ENCODE measurements at regions not wholly inside any gene's neighbourhood (a gene's known extent, or its start where the extent isn't known, plus 50 kb on each side); places are given as distances from the start of the nearest gene placed in this dataset.
"Not testable (repeated sequence)": the region's sequence is repeated elsewhere in the genome, so short reads cannot be mapped to it uniquely, and the experiment has no call there.

DNA sequence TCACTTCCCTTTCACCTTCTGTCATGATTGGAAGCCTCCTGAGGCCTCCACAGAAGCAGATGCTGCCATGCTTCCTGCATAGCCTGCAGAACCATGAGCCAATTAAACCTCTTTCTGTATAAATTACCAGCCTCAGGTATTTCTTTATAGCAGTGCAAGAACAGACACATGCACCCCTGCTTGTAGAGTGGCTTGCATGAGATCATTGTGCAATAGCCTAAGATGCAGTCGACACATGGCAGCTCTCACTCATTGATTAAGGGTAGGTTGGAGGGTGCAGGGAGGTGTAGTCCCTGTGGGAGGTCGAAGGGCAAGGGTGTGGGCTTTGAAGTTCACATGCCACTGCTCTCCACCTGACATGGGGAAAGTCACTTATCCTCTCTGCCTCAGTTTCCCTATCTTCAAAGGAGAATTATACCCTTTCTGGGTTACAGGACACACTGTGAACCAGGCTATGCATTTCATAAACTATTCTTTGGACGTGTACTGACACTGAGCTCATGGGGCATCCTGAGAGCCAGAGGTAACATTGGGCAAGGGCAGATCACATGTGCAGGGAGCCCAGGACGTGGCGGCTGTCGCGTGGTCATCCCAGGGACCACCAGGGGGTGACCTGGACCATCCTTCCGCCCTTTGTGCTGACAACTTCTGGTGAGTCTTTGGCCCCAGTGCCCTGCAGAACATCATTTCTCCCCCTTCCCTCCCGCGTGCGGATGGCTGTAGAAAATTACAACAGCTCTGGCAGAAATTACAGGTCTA, 69.2 kb upstream of the SHANK2 start:
- Histone ChIP-seq H3K27ac (ENCODE audit: low read length) (no peak overlapping the region), H3K9me3 (ENCODE audit: control insufficient read depth in 1 of 2, low read length in 2 of 2) (peaks cover 7 to 17% of the 10 kb centered on the region in 2 donors), H3K4me1 (ENCODE audit: control insufficient read depth in 1 of 2, insufficient read depth in 2 of 2, low read length in 2 of 2) (no peaks in the 10 kb centered on the region), H3K36me3 (ENCODE audit: control insufficient read depth in 1 of 2, insufficient read depth in 2 of 2, low read length in 2 of 2) (no peaks in the 10 kb centered on the region), H3K27me3 (ENCODE audit: low read depth, low read length) (no peaks in the 10 kb centered on the region), H3K4me3 (ENCODE audit: low read depth in 1 of 2, low read length in 2 of 2) (no peak overlapping the region)

DNA sequence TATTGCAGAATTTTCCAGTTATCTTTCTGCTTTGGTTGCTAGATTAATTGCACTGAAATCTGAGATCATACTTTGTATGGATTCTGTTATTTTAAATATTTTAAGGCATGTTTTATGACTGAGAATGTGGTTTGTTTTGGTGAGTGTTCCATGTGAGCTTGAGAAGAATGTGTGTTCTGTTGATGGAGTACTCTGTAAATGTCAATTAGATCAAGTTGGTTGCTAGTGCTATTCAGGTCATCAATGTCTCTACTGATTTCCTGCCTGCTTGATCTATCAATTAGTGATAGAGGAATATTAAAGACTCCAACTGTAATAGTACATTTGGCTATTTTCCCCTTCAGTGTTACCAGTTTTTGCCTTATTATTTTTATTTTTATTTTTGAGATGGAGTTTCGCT, 64.3 kb upstream of the SHANK2 start:
- Histone ChIP-seq H3K4me1 (ENCODE audit: control insufficient read depth in 1 of 2, insufficient read depth in 2 of 2, low read length in 2 of 2) (no peaks in the 10 kb centered on the region), H3K9me3 (ENCODE audit: control insufficient read depth in 1 of 2, low read length in 2 of 2) (peaks cover 12 to 17% of the 10 kb centered on the region in 2 donors), H3K27ac (ENCODE audit: low read length) (no peak overlapping the region), H3K27me3 (ENCODE audit: low read depth, low read length) (no peaks in the 10 kb centered on the region), H3K4me3 (ENCODE audit: low read depth in 1 of 2, low read length in 2 of 2) (no peak overlapping the region), H3K36me3 (ENCODE audit: control insufficient read depth in 1 of 2, insufficient read depth in 2 of 2, low read length in 2 of 2) (no peaks in the 10 kb centered on the region)

DNA sequence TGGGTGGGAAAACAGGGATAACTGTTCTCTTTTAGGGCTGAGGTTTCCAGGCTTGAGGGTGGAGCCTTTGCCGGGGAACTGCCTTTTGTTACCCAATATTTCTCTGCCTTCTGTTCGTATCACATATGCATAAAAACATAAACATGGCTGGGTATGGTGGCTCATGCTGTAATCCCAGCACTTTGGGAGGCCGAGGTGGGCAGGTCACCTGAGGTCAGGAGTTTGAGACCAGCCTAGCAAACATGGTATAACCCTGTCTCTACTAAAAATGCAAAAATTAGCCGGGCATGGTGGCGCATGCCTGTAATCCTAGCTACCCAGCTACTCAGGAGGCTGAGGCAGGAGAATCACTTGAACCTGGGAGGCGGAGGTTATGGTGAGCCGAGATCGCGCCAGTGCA, 60.2 kb upstream of the SHANK2 start:
- not testable (repeated sequence) for H3K36me3 ChIP-seq (ENCODE audit: control insufficient read depth in 1 of 2, insufficient read depth in 2 of 2, low read length in 2 of 2); H3K4me3 ChIP-seq (ENCODE audit: low read depth in 1 of 2, low read length in 2 of 2); H3K27ac ChIP-seq (ENCODE audit: low read length); H3K4me1 ChIP-seq (ENCODE audit: control insufficient read depth in 1 of 2, insufficient read depth in 2 of 2, low read length in 2 of 2); H3K9me3 ChIP-seq (ENCODE audit: control insufficient read depth in 1 of 2, low read length in 2 of 2); H3K27me3 ChIP-seq (ENCODE audit: low read depth, low read length)

DNA sequence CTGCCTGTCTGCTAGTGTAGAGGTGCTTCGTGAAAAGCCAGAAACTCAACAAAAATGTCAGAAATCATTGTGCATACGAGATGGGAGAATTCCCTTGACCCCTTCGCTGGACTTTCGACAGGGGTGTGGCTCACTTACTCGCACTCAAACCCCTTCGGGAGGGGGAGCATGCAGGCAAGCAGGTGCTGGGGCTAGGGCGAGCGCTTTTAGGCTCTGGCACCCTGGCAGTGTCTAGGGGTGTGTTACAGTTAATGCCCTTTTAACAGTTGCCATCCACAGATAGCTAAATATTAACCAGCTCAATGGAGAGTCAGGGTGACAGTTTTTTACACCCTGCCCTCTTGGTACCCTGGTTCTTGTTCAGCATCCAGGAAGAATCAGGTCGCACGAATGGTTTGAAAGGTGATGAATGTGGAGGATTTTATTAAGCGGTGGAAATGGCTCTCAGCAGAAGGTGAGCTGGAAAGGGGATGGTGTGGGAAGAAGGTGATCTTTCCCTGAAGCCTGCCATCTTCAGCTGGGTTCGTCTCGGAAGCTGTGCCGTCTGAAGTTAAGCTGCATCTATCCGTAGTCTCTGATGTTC, 59.6 kb upstream of the SHANK2 start:
- Histone ChIP-seq H3K36me3 (ENCODE audit: control insufficient read depth in 1 of 2, insufficient read depth in 2 of 2, low read length in 2 of 2) (no peaks in the 10 kb centered on the region), H3K4me3 (ENCODE audit: low read depth in 1 of 2, low read length in 2 of 2) (no peak overlapping the region), H3K9me3 (ENCODE audit: control insufficient read depth in 1 of 2, low read length in 2 of 2) (peaks cover 0 to 8% of the 10 kb centered on the region in 2 donors), H3K4me1 (ENCODE audit: control insufficient read depth in 1 of 2, insufficient read depth in 2 of 2, low read length in 2 of 2) (no peaks in the 10 kb centered on the region), H3K27ac (ENCODE audit: low read length) (no peak overlapping the region), H3K27me3 (ENCODE audit: low read depth, low read length) (no peaks in the 10 kb centered on the region)

DNA sequence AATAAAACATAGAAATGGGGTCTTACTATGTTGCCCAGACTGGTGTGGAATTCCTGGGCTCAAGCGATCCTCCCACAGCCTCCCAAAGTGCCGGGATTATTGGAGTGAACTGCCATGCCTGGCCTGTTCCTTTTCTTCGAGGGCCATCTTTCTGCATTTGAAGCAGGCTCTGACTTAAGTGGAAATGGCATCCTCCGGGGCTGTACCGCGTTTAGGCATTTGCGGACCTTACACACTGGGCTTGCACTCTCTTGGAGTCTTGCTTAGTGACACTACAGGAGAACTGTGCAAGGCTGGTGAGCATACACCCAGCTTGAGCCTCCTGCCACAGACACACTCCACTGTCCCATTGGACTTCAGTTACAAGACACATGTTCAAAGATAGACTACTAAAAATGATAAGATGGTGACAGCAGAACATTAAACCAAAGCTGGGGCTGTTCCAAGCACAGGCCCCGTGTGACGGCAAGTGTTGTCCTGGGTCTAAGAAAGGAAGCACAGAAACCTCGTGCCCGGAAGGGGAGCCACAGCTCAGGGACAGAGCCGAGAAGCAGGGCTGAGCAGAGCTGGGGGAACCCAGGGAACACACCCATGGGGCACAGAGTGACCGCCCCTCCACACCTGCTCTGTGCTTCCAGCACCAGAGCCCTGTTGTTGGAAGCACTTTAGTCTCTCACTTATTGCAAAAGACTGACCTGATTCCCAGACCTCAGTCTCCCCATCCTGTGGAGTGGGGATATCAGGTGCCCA, 59.0 kb upstream of the SHANK2 start:
- Histone ChIP-seq H3K36me3 (ENCODE audit: control insufficient read depth in 1 of 2, insufficient read depth in 2 of 2, low read length in 2 of 2) (no peaks in the 10 kb centered on the region), H3K4me1 (ENCODE audit: control insufficient read depth in 1 of 2, insufficient read depth in 2 of 2, low read length in 2 of 2) (no peaks in the 10 kb centered on the region), H3K27ac (ENCODE audit: low read length) (no peak overlapping the region)

DNA sequence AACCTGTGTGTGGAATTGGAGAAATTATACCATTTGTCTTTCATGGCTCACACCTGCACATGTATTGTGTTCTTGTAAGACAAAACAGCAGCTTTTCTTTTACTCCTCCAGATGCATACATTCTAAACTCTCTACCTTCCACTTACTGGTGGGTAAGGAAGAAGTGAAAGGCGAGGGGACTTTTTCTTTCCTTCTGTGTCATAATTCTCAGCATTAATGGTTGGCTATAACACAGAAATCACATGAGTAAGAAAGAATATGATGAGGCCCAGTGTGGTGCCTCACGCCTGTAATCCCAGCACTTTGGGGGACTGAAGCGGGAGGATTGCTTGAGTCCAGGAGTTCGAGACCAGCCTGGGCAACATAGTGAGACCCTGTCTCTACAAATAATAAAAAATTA, 57.8 kb upstream of the SHANK2 start:
- no peaks in the 10 kb centered on the region for H3K27me3 ChIP-seq (ENCODE audit: low read depth, low read length)
- H3K4me3 ChIP-seq (ENCODE audit: low read depth in 1 of 2, low read length in 2 of 2), result no peak overlapping the region
- no peaks in the 10 kb centered on the region for H3K9me3 ChIP-seq (ENCODE audit: control insufficient read depth in 1 of 2, low read length in 2 of 2)
- no peak overlapping the region for H3K27ac ChIP-seq (ENCODE audit: low read length)
- no peaks in the 10 kb centered on the region for H3K4me1 ChIP-seq (ENCODE audit: control insufficient read depth in 1 of 2, insufficient read depth in 2 of 2, low read length in 2 of 2)
- H3K36me3 ChIP-seq (ENCODE audit: control insufficient read depth in 1 of 2, insufficient read depth in 2 of 2, low read length in 2 of 2), result no peaks in the 10 kb centered on the region

More for the DNA sequence above, 59.0 kb upstream of the SHANK2 start:
- no peak overlapping the region for H3K4me3 ChIP-seq (ENCODE audit: low read depth in 1 of 2, low read length in 2 of 2)
- H3K27me3 ChIP-seq (ENCODE audit: low read depth, low read length), result no peaks in the 10 kb centered on the region
- peaks cover 0 to 4% of the 10 kb centered on the region in 2 donors for H3K9me3 ChIP-seq (ENCODE audit: control insufficient read depth in 1 of 2, low read length in 2 of 2)

DNA sequence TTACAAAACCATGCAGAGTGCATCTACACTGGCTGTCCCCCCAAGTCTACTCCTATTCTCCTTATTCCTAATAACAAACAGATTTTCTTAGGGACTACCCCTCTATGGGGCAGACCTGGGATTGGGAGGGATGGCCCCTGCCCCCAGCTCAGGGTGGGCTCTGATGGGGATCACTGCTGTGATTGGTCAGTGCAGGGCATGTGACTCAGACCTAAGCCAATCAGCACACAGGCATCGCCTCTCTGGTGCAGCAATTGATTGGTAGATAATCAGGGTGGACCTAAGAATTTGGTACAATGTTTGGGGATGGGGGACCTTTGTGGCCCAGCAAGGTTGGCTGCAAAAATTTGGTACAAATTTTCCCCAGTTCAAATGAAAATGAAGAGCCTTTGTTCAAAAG, 57.2 kb upstream of the SHANK2 start:
- H3K27me3 ChIP-seq (ENCODE audit: low read depth, low read length), result no peaks in the 10 kb centered on the region
- no peaks in the 10 kb centered on the region for H3K9me3 ChIP-seq (ENCODE audit: control insufficient read depth in 1 of 2, low read length in 2 of 2)
- no peaks in the 10 kb centered on the region for H3K36me3 ChIP-seq (ENCODE audit: control insufficient read depth in 1 of 2, insufficient read depth in 2 of 2, low read length in 2 of 2)
- no peaks in the 10 kb centered on the region for H3K4me1 ChIP-seq (ENCODE audit: control insufficient read depth in 1 of 2, insufficient read depth in 2 of 2, low read length in 2 of 2)
- H3K4me3 ChIP-seq (ENCODE audit: low read depth in 1 of 2, low read length in 2 of 2), result no peak overlapping the region
- H3K27ac ChIP-seq (ENCODE audit: low read length), result no peak overlapping the region

DNA sequence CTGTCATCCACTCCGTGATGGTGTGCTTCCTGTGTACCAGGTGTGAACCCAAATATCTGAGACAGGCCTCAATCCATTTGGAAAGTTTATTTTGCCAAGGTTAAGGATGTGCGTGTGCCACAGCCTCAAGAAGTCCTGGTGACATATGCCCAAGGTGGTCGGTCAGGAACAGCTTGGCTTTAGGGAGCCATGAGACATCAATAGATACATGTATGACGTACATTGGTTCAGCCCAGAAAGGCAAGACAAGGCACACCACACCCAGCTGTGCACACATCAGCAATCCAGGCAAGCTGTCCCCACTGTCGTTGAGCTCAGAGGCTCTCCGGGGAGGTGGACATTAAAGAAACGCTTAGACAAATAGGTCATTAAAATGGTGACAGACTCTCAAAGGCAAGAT, 56.8 kb upstream of the SHANK2 start:
- Histone ChIP-seq H3K27me3 (ENCODE audit: low read depth, low read length) (no peaks in the 10 kb centered on the region), H3K27ac (ENCODE audit: low read length) (no peak overlapping the region), H3K9me3 (ENCODE audit: control insufficient read depth in 1 of 2, low read length in 2 of 2) (no peaks in the 10 kb centered on the region), H3K4me3 (ENCODE audit: low read depth in 1 of 2, low read length in 2 of 2) (no peak overlapping the region), H3K36me3 (ENCODE audit: control insufficient read depth in 1 of 2, insufficient read depth in 2 of 2, low read length in 2 of 2) (no peaks in the 10 kb centered on the region), H3K4me1 (ENCODE audit: control insufficient read depth in 1 of 2, insufficient read depth in 2 of 2, low read length in 2 of 2) (no peaks in the 10 kb centered on the region)

DNA sequence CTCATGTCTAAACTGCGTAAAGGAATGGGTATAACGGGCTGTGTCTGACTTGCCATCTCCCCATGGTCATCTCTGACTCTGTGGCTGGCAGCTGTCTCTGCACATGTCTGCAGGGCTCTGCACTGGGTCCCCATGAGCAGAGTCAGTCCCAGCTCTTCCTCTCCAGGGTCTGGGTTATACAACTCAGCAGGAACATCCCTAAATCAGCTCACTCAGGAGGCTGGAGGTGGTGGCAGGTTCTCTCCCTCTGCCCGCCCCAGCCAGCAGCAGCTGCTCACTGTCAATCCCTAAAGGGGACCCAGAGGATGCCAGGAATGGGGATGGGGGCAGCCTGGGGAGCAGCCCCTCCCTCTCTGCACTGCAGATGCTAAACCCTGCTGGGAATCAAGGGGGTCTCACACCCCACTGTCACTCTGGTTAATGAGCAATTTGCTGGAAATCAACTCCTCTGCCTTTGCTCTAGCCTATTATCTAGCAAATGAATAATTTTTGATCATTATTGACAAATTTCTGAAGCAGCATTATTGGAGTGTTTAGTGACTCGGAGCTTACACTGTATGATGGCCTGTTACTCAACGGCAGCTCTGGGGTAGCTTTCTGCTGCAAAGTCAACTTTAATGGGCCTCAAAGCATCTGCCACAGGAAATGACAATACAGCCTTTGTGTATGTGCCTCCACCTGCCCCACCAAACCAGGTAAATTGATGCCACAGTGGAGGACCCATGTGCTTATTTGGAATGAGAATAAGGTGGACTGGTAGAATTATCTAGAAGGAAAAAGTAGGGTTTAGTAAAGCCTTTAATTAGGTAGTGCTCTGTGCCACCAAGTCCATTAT, 55.7 kb upstream of the SHANK2 start:
- Histone ChIP-seq H3K4me1 (ENCODE audit: control insufficient read depth in 1 of 2, insufficient read depth in 2 of 2, low read length in 2 of 2) (no peaks in the 10 kb centered on the region), H3K36me3 (ENCODE audit: control insufficient read depth in 1 of 2, insufficient read depth in 2 of 2, low read length in 2 of 2) (no peaks in the 10 kb centered on the region)

DNA sequence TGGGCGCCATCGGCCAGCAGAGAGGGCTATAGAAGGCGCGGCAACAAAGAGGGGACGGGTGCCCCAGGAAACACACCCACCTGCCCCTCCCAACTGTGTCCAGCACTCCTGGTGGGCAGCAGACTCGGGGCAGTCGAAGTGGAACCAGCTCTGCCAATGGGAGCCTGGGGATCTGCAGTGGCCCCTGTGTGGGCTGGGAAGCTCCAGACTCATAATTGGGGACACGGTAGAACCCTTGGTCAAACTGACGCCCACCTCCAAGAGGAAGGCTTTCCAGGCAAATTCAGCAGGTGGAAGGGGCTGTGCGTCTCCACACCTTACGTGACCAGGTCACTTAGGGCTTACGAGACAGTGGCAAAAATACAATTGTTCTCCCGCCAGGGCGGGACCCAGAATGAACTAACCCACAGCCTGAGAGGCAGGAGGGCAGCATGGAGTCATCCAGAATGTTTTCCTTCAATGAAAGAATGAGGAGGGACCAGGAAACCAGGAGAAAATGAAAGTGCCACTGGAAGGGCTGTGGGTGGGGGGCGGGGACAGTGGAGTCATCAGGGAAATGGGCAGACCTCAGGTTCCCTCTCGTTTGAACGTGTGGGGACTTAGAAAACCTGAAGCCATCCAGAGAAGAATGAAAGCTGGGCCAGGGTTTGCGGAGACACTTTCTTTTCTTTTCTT, 53.2 kb upstream of the SHANK2 start:
- Histone ChIP-seq H3K9me3 (ENCODE audit: control insufficient read depth in 1 of 2, low read length in 2 of 2) (no peaks in the 10 kb centered on the region), H3K4me3 (ENCODE audit: low read depth in 1 of 2, low read length in 2 of 2) (no peak overlapping the region), H3K27ac (ENCODE audit: low read length) (no peak overlapping the region), H3K27me3 (ENCODE audit: low read depth, low read length) (no peaks in the 10 kb centered on the region), H3K4me1 (ENCODE audit: control insufficient read depth in 1 of 2, insufficient read depth in 2 of 2, low read length in 2 of 2) (no peaks in the 10 kb centered on the region), H3K36me3 (ENCODE audit: control insufficient read depth in 1 of 2, insufficient read depth in 2 of 2, low read length in 2 of 2) (no peaks in the 10 kb centered on the region)

More for the DNA sequence above, 55.7 kb upstream of the SHANK2 start:
- no peak overlapping the region for H3K27ac ChIP-seq (ENCODE audit: low read length)
- no peaks in the 10 kb centered on the region for H3K9me3 ChIP-seq (ENCODE audit: control insufficient read depth in 1 of 2, low read length in 2 of 2)
- no peak overlapping the region for H3K4me3 ChIP-seq (ENCODE audit: low read depth in 1 of 2, low read length in 2 of 2)
- H3K27me3 ChIP-seq (ENCODE audit: low read depth, low read length), result no peaks in the 10 kb centered on the region
